ENCODE measurements at regions not wholly inside any gene's neighbourhood (a gene's known extent, or its start where the extent isn't known, plus 50 kb on each side); places are given as distances from the start of the nearest gene placed in this dataset.

GRCh38 chr13:105965910-105966309, 569.6 kb downstream of the EFNB2 start:
- intact Hi-C loops (cut with DNase I; ENCODE audit: low total_unique reads) = no loop called here
- no peaks in the 10 kb centered on the region for H3K27me3 ChIP-seq
- H3K4me1 ChIP-seq = no peaks in the 10 kb centered on the region
- no peaks in the 10 kb centered on the region for H3K36me3 ChIP-seq
- no peak overlapping the region for H3K27ac ChIP-seq
- TF ChIP-seq POLR2A (IDR thresholded peaks at IDR 0.05) (no peak), POLR2AphosphoS5 (IDR thresholded peaks at IDR 0.05) (no peak)
- TF ChIP-seq, protein P1, sequence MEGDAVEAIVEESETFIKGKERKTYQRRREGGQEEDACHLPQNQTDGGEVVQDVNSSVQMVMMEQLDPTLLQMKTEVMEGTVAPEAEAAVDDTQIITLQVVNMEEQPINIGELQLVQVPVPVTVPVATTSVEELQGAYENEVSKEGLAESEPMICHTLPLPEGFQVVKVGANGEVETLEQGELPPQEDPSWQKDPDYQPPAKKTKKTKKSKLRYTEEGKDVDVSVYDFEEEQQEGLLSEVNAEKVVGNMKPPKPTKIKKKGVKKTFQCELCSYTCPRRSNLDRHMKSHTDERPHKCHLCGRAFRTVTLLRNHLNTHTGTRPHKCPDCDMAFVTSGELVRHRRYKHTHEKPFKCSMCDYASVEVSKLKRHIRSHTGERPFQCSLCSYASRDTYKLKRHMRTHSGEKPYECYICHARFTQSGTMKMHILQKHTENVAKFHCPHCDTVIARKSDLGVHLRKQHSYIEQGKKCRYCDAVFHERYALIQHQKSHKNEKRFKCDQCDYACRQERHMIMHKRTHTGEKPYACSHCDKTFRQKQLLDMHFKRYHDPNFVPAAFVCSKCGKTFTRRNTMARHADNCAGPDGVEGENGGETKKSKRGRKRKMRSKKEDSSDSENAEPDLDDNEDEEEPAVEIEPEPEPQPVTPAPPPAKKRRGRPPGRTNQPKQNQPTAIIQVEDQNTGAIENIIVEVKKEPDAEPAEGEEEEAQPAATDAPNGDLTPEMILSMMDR (IDR thresholded peaks at IDR 0.05) = no peak
- H3K4me3 ChIP-seq = no peak overlapping the region
- no peak for DNase-seq (ENCODE audit: low spot score in 2 of 2)
- H3K9me3 ChIP-seq = no peaks in the 10 kb centered on the region

DNA sequence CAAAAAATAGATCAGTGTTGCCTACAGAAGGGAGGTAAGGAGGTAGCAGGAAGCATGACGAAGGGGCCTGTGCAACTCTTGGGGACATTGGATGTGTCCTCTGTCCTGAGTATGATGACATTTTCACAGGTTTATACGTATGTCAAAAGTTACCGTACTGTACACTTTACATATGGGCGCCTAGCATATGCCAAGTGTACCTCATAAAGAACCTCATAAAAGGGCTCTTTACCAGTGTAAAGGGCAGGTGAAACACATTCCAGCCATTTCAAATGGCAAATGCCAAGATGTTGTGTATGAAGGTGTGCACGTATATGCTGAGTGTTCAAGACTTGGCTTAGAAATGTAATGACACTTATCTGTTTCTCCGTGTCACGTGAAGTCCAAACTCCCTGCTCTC, 573.4 kb downstream of the EFNB2 start:
- Histone ChIP-seq H3K4me1 (no peaks in the 10 kb centered on the region), H3K4me3 (no peak overlapping the region), H3K36me3 (no peaks in the 10 kb centered on the region), H3K9me3 (no peaks in the 10 kb centered on the region), H3K27ac (no peak overlapping the region), H3K27me3 (no peaks in the 10 kb centered on the region)
- TF ChIP-seq, protein P1 (IDR thresholded peaks at IDR 0.05) = no peak
- no peak for DNase-seq (ENCODE audit: low spot score in 2 of 2)
- intact Hi-C loops (cut with DNase I; ENCODE audit: low total_unique reads) = no loop called here

- DNase-seq (ENCODE audit: low spot score in 2 of 2) = no peak
- no peaks in the 10 kb centered on the region for H3K36me3 ChIP-seq
- no peak overlapping the region for H3K4me3 ChIP-seq
- no peak overlapping the region for H3K27ac ChIP-seq
- intact Hi-C loops (cut with DNase I; ENCODE audit: low total_unique reads) = no loop called here
- H3K27me3 ChIP-seq = no peaks in the 10 kb centered on the region
- no peaks in the 10 kb centered on the region for H3K4me1 ChIP-seq
- no peak for TF ChIP-seq POLR2AphosphoS5 (IDR thresholded peaks at IDR 0.05)
- TF ChIP-seq POLR2A (IDR thresholded peaks at IDR 0.05) = no peak
- TF ChIP-seq, protein P1 (IDR thresholded peaks at IDR 0.05) = no peak
- H3K9me3 ChIP-seq = no peaks in the 10 kb centered on the region
These were observed 574.0 kb downstream of the EFNB2 start for GRCh38 chr13:105961438-105961837.

DNA sequence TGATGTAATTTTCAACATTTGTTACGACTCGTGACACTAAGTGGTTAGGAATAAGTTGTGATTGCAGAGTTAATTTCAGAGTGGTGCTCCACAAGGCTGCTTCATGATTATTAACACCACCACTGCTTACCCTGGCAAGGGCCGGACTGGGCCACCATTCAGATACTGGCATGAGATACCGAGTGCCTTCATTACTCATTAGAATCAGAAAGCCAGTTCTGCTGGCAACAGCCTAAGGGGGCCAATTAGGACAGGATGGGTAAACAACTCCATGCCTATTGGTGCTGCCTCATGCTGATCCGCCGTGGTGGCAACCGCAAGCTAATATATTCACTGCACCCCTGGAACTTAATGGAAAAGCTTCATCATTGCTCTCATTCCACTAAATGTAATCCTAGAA, 575.1 kb downstream of the EFNB2 start:
- intact Hi-C loops (cut with DNase I; ENCODE audit: low total_unique reads) = no loop called here
- no peak for DNase-seq (ENCODE audit: low spot score in 2 of 2)
- no peak for TF ChIP-seq POLR2A (IDR thresholded peaks at IDR 0.05)
- TF ChIP-seq, protein P1 (IDR thresholded peaks at IDR 0.05) = no peak
- TF ChIP-seq POLR2AphosphoS5 (IDR thresholded peaks at IDR 0.05) = no peak

GRCh38 chr13:105959876-105960275, 575.6 kb downstream of the EFNB2 start:
- no peak for DNase-seq (ENCODE audit: low spot score in 2 of 2)
- TF ChIP-seq POLR2A (IDR thresholded peaks at IDR 0.05) (no peak), POLR2AphosphoS5 (IDR thresholded peaks at IDR 0.05) (no peak)

More for the DNA sequence above, 575.1 kb downstream of the EFNB2 start:
- H3K27ac ChIP-seq = no peak overlapping the region
- no peaks in the 10 kb centered on the region for H3K27me3 ChIP-seq
- H3K36me3 ChIP-seq = no peaks in the 10 kb centered on the region
- no peak overlapping the region for H3K4me3 ChIP-seq
- no peaks in the 10 kb centered on the region for H3K4me1 ChIP-seq
- H3K9me3 ChIP-seq = no peaks in the 10 kb centered on the region

More at GRCh38 chr13:105959876-105960275, 575.6 kb downstream of the EFNB2 start:
- intact Hi-C loops (cut with DNase I; ENCODE audit: low total_unique reads) = no loop called here
- no peak overlapping the region for H3K27ac ChIP-seq
- no peaks in the 10 kb centered on the region for H3K4me1 ChIP-seq
- no peaks in the 10 kb centered on the region for H3K27me3 ChIP-seq
- H3K4me3 ChIP-seq = no peak overlapping the region
- H3K36me3 ChIP-seq = no peaks in the 10 kb centered on the region
- no peaks in the 10 kb centered on the region for H3K9me3 ChIP-seq

All from breast epithelium (tissue), 4 donors.